HCT116 (cell line): ENCODE measurements at regions not wholly inside any gene's neighbourhood (a gene's known extent, or its start where the extent isn't known, plus 50 kb on each side); places are given as distances from the start of the nearest gene placed in this dataset.

Experiments
- ATAC-seq: fragments of 200-7000 bp; cut with Tn5 transposase; 2 replicates; pipeline ENCODE4 v1.9.1; 2020; ENCODE audit warnings: mild to moderate bottlenecking, moderate library complexity
- BruUV-seq: library from RNA; stranded (reverse); fragments of 400-500 nt; replicated peaks from 2 replicates; lab custom pipeline; 2021; lab: Mats Ljungman, UMichigan
- CTCF ChIA-PET: fragments of 300-600 bp; sonication (Branson Sonifier 250); formaldehyde crosslinking; loops from one replicate; lab custom pipeline; 2021; ENCODE audit warnings: antibody characterized with exemption; lab: Charles Lee
- POLR2A ChIA-PET: fragments of 300-600, 350-600 bp; sonication (Branson Sonifier 250); formaldehyde crosslinking; loops from one replicate; lab custom pipeline; 2021; ENCODE audit warnings: antibody characterized with exemption; lab: Charles Lee
- RAD21 ChIA-PET, 2 experiments: fragments of 300-600 bp; sonication (Branson Sonifier 250); formaldehyde crosslinking; loops; one replicate each; lab custom pipeline; 2023; ENCODE audit warnings: low total read pairs in 2 of 2; ENCODE audit not compliant: uncharacterized antibody in 2 of 2, unreplicated experiment in 2 of 2, low non-redundant PET in 1 of 2; lab: Charles Lee
- DNase-seq: peaks from one replicate; pipeline ENCODE4 v3.0.0-alpha.2; 2010; ENCODE audit warnings: low read depth, low spot score
- H2AFZ ChIP-seq: fragments of 200-600 bp; shearing (Covaris generic), sonication (generic); 2 replicates; pipeline ENCODE4 v1.6.1; 2017; ENCODE audit warnings: low read depth, mixed run types, mixed read lengths, antibody characterized with exemption, low read length; ENCODE audit not compliant: poor library complexity, severe bottlenecking
- H3K27ac ChIP-seq: 2 replicates; pipeline ENCODE4 v1.5.1; 2012; ENCODE audit warnings: low read depth, low read length
- H3K27me3 ChIP-seq: fragments of 200-600 bp; sonication (generic); 2 replicates; pipeline ENCODE4 v1.6.1; 2016; ENCODE audit warnings: mixed run types, low read length, mixed read lengths; ENCODE audit not compliant: insufficient read depth
- H3K36me3 ChIP-seq, 2 experiments: fragments of 200-500 bp in 1 of 2; fragments of 200-600 bp in 1 of 2; sonication (Bioruptor generic) in 1 of 2; sonication (generic) in 1 of 2; 2 replicates each; pipeline versions ENCODE4 v1.5.1 to v1.6.1; 2014 to 2016; ENCODE audit warnings: low read length in 2 of 2, inconsistent platforms in 1 of 2, mixed read lengths in 1 of 2, mixed run types in 1 of 2; ENCODE audit not compliant: insufficient read depth in 2 of 2, control insufficient read depth in 1 of 2
- H3K4me1 ChIP-seq, 2 experiments: fragments of 200-600 bp in 1 of 2; sonication (generic) in 1 of 2; 2 replicates each; pipeline versions ENCODE4 v1.5.1 to v1.6.1; 2012 to 2017; ENCODE audit warnings: low read length in 2 of 2, inconsistent platforms in 1 of 2, mild to moderate bottlenecking in 1 of 2, mixed read lengths in 1 of 2, mixed run types in 1 of 2, moderate library complexity in 1 of 2; ENCODE audit not compliant: insufficient read depth in 2 of 2, control insufficient read depth in 1 of 2
- H3K4me2 ChIP-seq: fragments of 200-600 bp; sonication (generic); 2 replicates; pipeline ENCODE4 v1.6.1; 2017; ENCODE audit warnings: mixed run types, low read length, mixed read lengths
- H3K4me3 ChIP-seq, 2 experiments: fragments of 200-600 bp in 1 of 2; sonication (generic) in 1 of 2; replicated peaks in 1 of 2; 2 replicates each; pipeline ENCODE4 v1.5.1; 2011 to 2016; ENCODE audit warnings: low read length in 2 of 2, control low read depth in 1 of 2, low read depth in 1 of 2, mild to moderate bottlenecking in 1 of 2, mixed read lengths in 1 of 2, mixed run types in 1 of 2
- H3K79me2 ChIP-seq: fragments of 200-600 bp; sonication (generic); 2 replicates; pipeline ENCODE4 v1.6.1; 2017; ENCODE audit warnings: mild to moderate bottlenecking, mixed run types, low read length, moderate library complexity, mixed read lengths; ENCODE audit not compliant: insufficient read depth
- H3K9ac ChIP-seq: fragments of 200-600 bp; sonication (generic); 2 replicates; pipeline ENCODE4 v1.6.1; 2016; ENCODE audit warnings: low read length, mixed read lengths
- H3K9me2 ChIP-seq: fragments of 200-600 bp; sonication (generic), shearing (Covaris generic); 2 replicates; pipeline ENCODE4 v1.6.1; 2017; ENCODE audit warnings: mixed run types, mild to moderate bottlenecking, moderate library complexity; ENCODE audit not compliant: insufficient read depth
- H3K9me3 ChIP-seq, 2 experiments: fragments of 200-500 bp in 1 of 2; fragments of 200-600 bp in 1 of 2; sonication (Bioruptor generic) in 1 of 2; sonication (generic) in 1 of 2; 2 replicates each; pipeline ENCODE4 v1.6.1; 2014 to 2017; ENCODE audit warnings: low read length in 2 of 2, mixed read lengths in 2 of 2, inconsistent platforms in 1 of 2, low read depth in 1 of 2, mild to moderate bottlenecking in 1 of 2, mixed run types in 1 of 2, moderate library complexity in 1 of 2; ENCODE audit not compliant: control insufficient read depth in 1 of 2, insufficient read depth in 1 of 2
- H4K20me1 ChIP-seq: fragments of 200-600 bp; sonication (generic), shearing (Covaris generic); 2 replicates; pipeline ENCODE4 v1.6.1; 2017; ENCODE audit warnings: mixed run types, mild to moderate bottlenecking, moderate library complexity; ENCODE audit not compliant: insufficient read depth
- CBX3 ChIP-seq: IDR thresholded peaks from 2 replicates; pipeline ENCODE4 v1.6.1; 2012; ENCODE audit warnings: low read depth
- EGR1 ChIP-seq: IDR thresholded peaks from 2 replicates; pipeline ENCODE4 v1.6.1; 2012; ENCODE audit warnings: low read depth
- ELF1 ChIP-seq: IDR thresholded peaks from 2 replicates; pipeline ENCODE4 v1.6.1; 2012; ENCODE audit warnings: low read depth, borderline replicate concordance
- EZH2 ChIP-seq: fragments of 200-600 bp; sonication (generic); IDR thresholded peaks from 2 replicates; pipeline ENCODE4 v1.6.1; 2017; ENCODE audit warnings: antibody characterized with exemption, mixed run types
- EZH2phosphoT487 ChIP-seq: fragments of 200-600 bp; IDR thresholded peaks from 2 replicates; pipeline ENCODE4 v1.6.1; 2018; ENCODE audit warnings: antibody characterized with exemption, borderline replicate concordance
- FOSL1 ChIP-seq: IDR thresholded peaks from 2 replicates; pipeline ENCODE4 v1.6.1; 2012; ENCODE audit warnings: low read depth
- JUND ChIP-seq: IDR thresholded peaks from 2 replicates; pipeline ENCODE4 v1.6.1; 2012
- MAX ChIP-seq: IDR thresholded peaks from 2 replicates; pipeline ENCODE4 v1.6.1; 2012
- POLR2AphosphoS5 ChIP-seq: IDR thresholded peaks from 2 replicates; pipeline ENCODE4 v1.6.1; 2011; ENCODE audit warnings: mild to moderate bottlenecking, low read depth, low read length, moderate library complexity
- RAD21 ChIP-seq: IDR thresholded peaks from 2 replicates; pipeline ENCODE4 v1.6.1; 2012; ENCODE audit warnings: low read depth, mild to moderate bottlenecking
- SIN3A ChIP-seq: IDR thresholded peaks from 2 replicates; pipeline ENCODE4 v1.6.1; 2012; ENCODE audit warnings: low read depth
- SP1 ChIP-seq: IDR thresholded peaks from 2 replicates; pipeline ENCODE4 v1.6.1; 2012; ENCODE audit warnings: low read depth
- SRF ChIP-seq: IDR thresholded peaks from 2 replicates; pipeline ENCODE4 v1.6.1; 2012; ENCODE audit warnings: low read depth
- ZFX ChIP-seq: fragments of 450-650 bp; IDR thresholded peaks from 2 replicates; pipeline ENCODE4 v1.6.1; 2017
- ZNF274 ChIP-seq: fragments of 200-500 bp; sonication (Bioruptor generic); IDR thresholded peaks from 2 replicates; pipeline ENCODE4 v1.6.1; 2014; ENCODE audit warnings: mild to moderate bottlenecking, low read depth, low read length, inconsistent platforms
- intact Hi-C: fragments of 100-400 bp; cut with micrococcal nuclease; formaldehyde crosslinking; loops from 2 replicates; pipeline ENCODE4 v1.10.0; 2022
- TF ChIP-seq, protein P1 (sequence below): IDR thresholded peaks from 2 replicates; pipeline ENCODE4 v1.6.1; 2012; ENCODE audit warnings: low read depth
- TF ChIP-seq, protein P2 (sequence below), 3 experiments: fragments of 200-600 bp in 1 of 3; sonication (generic) in 1 of 3; IDR thresholded peaks in 2 of 3; conservative IDR thresholded peaks in 1 of 3; 2 replicates each; pipeline ENCODE4 v1.5.1; 2012 to 2017; ENCODE audit warnings: low read depth in 2 of 3, low read length in 2 of 3, antibody characterized with exemption in 1 of 3, borderline replicate concordance in 1 of 3, control low read depth in 1 of 3, mild to moderate bottlenecking in 1 of 3, mixed read lengths in 1 of 3, mixed run types in 1 of 3, moderate library complexity in 1 of 3; ENCODE audit not compliant: insufficient read depth in 1 of 3
- TF ChIP-seq, protein P3 (sequence below): IDR thresholded peaks from 2 replicates; pipeline ENCODE4 v1.6.1; 2011; ENCODE audit warnings: mild to moderate bottlenecking, low read length, moderate library complexity; ENCODE audit not compliant: insufficient replicate concordance; ENCODE audit errors: extremely low read depth
- TF ChIP-seq, protein P4 (sequence below): IDR thresholded peaks from 2 replicates; pipeline ENCODE4 v1.6.1; 2012

GRCh38 chr1:99176753-99177152 is 87.5 kb upstream of the PLPPR4 start:
- POLR2A ChIA-PET, result no interaction called here
- Histone ChIP-seq H3K36me3 (no peaks in the 10 kb centered on the region), H3K4me1 (peaks cover 2 to 3% of the 10 kb centered on the region in 2 experiments; a peak in 3 of 4 replicates), H3K27ac (no peak overlapping the region), H3K4me2 (no peak overlapping the region), H3K9ac (no peak overlapping the region), H4K20me1 (no peaks in the 10 kb centered on the region), H3K27me3 (no peaks in the 10 kb centered on the region), H3K4me3 (no peak overlapping the region), H3K9me3 (no peaks in the 10 kb centered on the region), H3K79me2 (no peaks in the 10 kb centered on the region), H3K9me2 (no peaks in the 10 kb centered on the region), H2AFZ (no peak overlapping the region)
- intact Hi-C loops, result loop anchor here (5.0 to 10.0 kb wide), 2 partner anchors 382 to 511 kb away; no protein-coding TSS in a partner anchor
- ATAC-seq, result no peak
- no peak for TF ChIP-seq FOSL1
- TF ChIP-seq, protein P1, sequence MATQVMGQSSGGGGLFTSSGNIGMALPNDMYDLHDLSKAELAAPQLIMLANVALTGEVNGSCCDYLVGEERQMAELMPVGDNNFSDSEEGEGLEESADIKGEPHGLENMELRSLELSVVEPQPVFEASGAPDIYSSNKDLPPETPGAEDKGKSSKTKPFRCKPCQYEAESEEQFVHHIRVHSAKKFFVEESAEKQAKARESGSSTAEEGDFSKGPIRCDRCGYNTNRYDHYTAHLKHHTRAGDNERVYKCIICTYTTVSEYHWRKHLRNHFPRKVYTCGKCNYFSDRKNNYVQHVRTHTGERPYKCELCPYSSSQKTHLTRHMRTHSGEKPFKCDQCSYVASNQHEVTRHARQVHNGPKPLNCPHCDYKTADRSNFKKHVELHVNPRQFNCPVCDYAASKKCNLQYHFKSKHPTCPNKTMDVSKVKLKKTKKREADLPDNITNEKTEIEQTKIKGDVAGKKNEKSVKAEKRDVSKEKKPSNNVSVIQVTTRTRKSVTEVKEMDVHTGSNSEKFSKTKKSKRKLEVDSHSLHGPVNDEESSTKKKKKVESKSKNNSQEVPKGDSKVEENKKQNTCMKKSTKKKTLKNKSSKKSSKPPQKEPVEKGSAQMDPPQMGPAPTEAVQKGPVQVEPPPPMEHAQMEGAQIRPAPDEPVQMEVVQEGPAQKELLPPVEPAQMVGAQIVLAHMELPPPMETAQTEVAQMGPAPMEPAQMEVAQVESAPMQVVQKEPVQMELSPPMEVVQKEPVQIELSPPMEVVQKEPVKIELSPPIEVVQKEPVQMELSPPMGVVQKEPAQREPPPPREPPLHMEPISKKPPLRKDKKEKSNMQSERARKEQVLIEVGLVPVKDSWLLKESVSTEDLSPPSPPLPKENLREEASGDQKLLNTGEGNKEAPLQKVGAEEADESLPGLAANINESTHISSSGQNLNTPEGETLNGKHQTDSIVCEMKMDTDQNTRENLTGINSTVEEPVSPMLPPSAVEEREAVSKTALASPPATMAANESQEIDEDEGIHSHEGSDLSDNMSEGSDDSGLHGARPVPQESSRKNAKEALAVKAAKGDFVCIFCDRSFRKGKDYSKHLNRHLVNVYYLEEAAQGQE, result no peak
- TF ChIP-seq ELF1, result no peak
- no peak for TF ChIP-seq ZNF274
- TF ChIP-seq CBX3, result no peak
- no peak for TF ChIP-seq SP1
- no peak for TF ChIP-seq ZFX
- no peak for TF ChIP-seq SIN3A
- TF ChIP-seq, protein P2, sequence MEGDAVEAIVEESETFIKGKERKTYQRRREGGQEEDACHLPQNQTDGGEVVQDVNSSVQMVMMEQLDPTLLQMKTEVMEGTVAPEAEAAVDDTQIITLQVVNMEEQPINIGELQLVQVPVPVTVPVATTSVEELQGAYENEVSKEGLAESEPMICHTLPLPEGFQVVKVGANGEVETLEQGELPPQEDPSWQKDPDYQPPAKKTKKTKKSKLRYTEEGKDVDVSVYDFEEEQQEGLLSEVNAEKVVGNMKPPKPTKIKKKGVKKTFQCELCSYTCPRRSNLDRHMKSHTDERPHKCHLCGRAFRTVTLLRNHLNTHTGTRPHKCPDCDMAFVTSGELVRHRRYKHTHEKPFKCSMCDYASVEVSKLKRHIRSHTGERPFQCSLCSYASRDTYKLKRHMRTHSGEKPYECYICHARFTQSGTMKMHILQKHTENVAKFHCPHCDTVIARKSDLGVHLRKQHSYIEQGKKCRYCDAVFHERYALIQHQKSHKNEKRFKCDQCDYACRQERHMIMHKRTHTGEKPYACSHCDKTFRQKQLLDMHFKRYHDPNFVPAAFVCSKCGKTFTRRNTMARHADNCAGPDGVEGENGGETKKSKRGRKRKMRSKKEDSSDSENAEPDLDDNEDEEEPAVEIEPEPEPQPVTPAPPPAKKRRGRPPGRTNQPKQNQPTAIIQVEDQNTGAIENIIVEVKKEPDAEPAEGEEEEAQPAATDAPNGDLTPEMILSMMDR (IDR thresholded peaks at IDR 0.05 in 2 of 3, conservative IDR thresholded peaks at IDR 0.05 in 1 of 3; ENCODE audit: borderline replicate concordance in 1 of 3, insufficient read depth in 1 of 3, low read depth in 2 of 3, low read length in 2 of 3), result no peak
- no peak for TF ChIP-seq EZH2
- TF ChIP-seq EGR1, result no peak
- TF ChIP-seq SRF, result no peak
- TF ChIP-seq MAX, result no peak
- TF ChIP-seq, protein P3, sequence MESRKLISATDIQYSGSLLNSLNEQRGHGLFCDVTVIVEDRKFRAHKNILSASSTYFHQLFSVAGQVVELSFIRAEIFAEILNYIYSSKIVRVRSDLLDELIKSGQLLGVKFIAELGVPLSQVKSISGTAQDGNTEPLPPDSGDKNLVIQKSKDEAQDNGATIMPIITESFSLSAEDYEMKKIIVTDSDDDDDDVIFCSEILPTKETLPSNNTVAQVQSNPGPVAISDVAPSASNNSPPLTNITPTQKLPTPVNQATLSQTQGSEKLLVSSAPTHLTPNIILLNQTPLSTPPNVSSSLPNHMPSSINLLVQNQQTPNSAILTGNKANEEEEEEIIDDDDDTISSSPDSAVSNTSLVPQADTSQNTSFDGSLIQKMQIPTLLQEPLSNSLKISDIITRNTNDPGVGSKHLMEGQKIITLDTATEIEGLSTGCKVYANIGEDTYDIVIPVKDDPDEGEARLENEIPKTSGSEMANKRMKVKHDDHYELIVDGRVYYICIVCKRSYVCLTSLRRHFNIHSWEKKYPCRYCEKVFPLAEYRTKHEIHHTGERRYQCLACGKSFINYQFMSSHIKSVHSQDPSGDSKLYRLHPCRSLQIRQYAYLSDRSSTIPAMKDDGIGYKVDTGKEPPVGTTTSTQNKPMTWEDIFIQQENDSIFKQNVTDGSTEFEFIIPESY, result no peak
- TF ChIP-seq RAD21, result no peak
- TF ChIP-seq JUND, result no peak
- TF ChIP-seq POLR2AphosphoS5, result no peak
- no peak for TF ChIP-seq EZH2phosphoT487
- TF ChIP-seq, protein P4, sequence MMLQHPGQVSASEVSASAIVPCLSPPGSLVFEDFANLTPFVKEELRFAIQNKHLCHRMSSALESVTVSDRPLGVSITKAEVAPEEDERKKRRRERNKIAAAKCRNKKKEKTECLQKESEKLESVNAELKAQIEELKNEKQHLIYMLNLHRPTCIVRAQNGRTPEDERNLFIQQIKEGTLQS, result no peak
- CTCF ChIA-PET, result interaction anchor here (1.0 to 1.4 kb wide), 2 partner anchors 305 to 383 kb away, joined by 4 to 6 read pairs; no protein-coding TSS in a partner anchor
- RAD21 ChIA-PET, result no interaction called here
- no TSS peak for BruUV-seq
- DNase-seq, result no peak
